SK-N-SH (cell line): ENCODE measurements at regions not wholly inside any gene's neighbourhood (a gene's known extent, or its start where the extent isn't known, plus 50 kb on each side); places are given as distances from the start of the nearest gene placed in this dataset.

ENCODE experiments used
- CTCF ChIA-PET: fragments of 300-600, 350-600 bp; formaldehyde crosslinking; extraction: SDS; loops from one replicate; lab custom pipeline; 2021; lab: Yijun Ruan, JAX
- POLR2A ChIA-PET: fragments of 350-600 bp; sonication (Branson Sonifier 250); formaldehyde crosslinking; extraction: SDS; loops from one replicate; lab custom pipeline; 2020; ENCODE audit warnings: antibody characterized with exemption, inconsistent platforms; lab: Yijun Ruan, JAX
- DNase-seq: peaks from one replicate; pipeline ENCODE4 v3.0.0; 2012
- H2AFZ ChIP-seq: fragments of 200-600 bp; sonication (generic); 2 replicates; pipeline ENCODE4 v1.8.1; 2016; ENCODE audit warnings: antibody characterized with exemption, mild to moderate bottlenecking, low read depth
- H3F3A ChIP-seq: fragments of 200-600 bp; sonication (generic); replicated peaks from 2 replicates; pipeline ENCODE3; 2016; ENCODE audit warnings: antibody characterized with exemption, mild to moderate bottlenecking; ENCODE audit not compliant: insufficient read depth
- H3K27ac ChIP-seq, 2 experiments: fragments of 200-500 bp in 1 of 2; fragments of 200-600 bp in 1 of 2; sonication (Bioruptor generic) in 1 of 2; sonication (generic), shearing (Covaris generic) in 1 of 2; 2 replicates each; pipeline versions ENCODE4 v1.5.1 to v1.6.1; 2014 to 2016; ENCODE audit warnings: low read depth in 2 of 2, inconsistent platforms in 1 of 2, low read length in 1 of 2, mild to moderate bottlenecking in 1 of 2, mixed read lengths in 1 of 2
- H3K27me3 ChIP-seq: fragments of 200-600 bp; sonication (generic), shearing (Covaris generic); 2 replicates; pipeline ENCODE4 v1.6.1; 2016; ENCODE audit warnings: mixed run types; ENCODE audit not compliant: insufficient read depth
- H3K36me3 ChIP-seq, 2 experiments: fragments of 200-500 bp in 1 of 2; fragments of 200-600 bp in 1 of 2; sonication (Bioruptor generic) in 1 of 2; sonication (generic) in 1 of 2; replicated peaks in 1 of 2; 2 replicates each; pipeline versions ENCODE3 to v1.5.1; 2014 to 2016; ENCODE audit warnings: low read length in 1 of 2, mild to moderate bottlenecking in 1 of 2; ENCODE audit not compliant: insufficient read depth in 2 of 2, control insufficient read depth in 1 of 2
- H3K4me1 ChIP-seq, 2 experiments: fragments of 200-500 bp in 1 of 2; fragments of 200-600 bp in 1 of 2; sonication (Bioruptor generic) in 1 of 2; sonication (generic), shearing (Covaris generic) in 1 of 2; 2 replicates each; pipeline versions ENCODE4 v1.5.1 to v1.6.1; 2014 to 2016; ENCODE audit warnings: low read depth in 1 of 2, low read length in 1 of 2, mixed run types in 1 of 2; ENCODE audit not compliant: insufficient read depth in 2 of 2, control insufficient read depth in 1 of 2
- H3K4me2 ChIP-seq: fragments of 200-600 bp; sonication (generic), shearing (Covaris generic); 2 replicates; pipeline ENCODE4 v1.6.1; 2017; ENCODE audit warnings: mixed run types
- H3K4me3 ChIP-seq, 2 experiments: fragments of 200-500 bp in 1 of 2; fragments of 200-600 bp in 1 of 2; sonication (Bioruptor generic) in 1 of 2; sonication (generic), shearing (Covaris generic) in 1 of 2; 2 replicates each; pipeline versions ENCODE4 v1.5.1 to v1.8.1; 2014 to 2016; ENCODE audit warnings: low read depth in 2 of 2, inconsistent platforms in 1 of 2, low read length in 1 of 2, mild to moderate bottlenecking in 1 of 2, mixed read lengths in 1 of 2, moderate library complexity in 1 of 2
- H3K79me2 ChIP-seq: fragments of 200-600 bp; sonication (generic); 2 replicates; pipeline ENCODE4 v1.8.1; 2017; ENCODE audit warnings: mild to moderate bottlenecking; ENCODE audit not compliant: insufficient read depth
- H3K9ac ChIP-seq: fragments of 200-600 bp; sonication (generic); 2 replicates; pipeline ENCODE4 v1.6.1; 2017; ENCODE audit warnings: mixed run types
- H3K9me2 ChIP-seq: fragments of 200-600 bp; sonication (generic); 2 replicates; pipeline ENCODE4 v1.6.1; 2017; ENCODE audit warnings: mixed run types
- H3K9me3 ChIP-seq: fragments of 200-600 bp; sonication (generic); 2 replicates; pipeline ENCODE4 v1.6.1; 2017; ENCODE audit warnings: mixed run types, mild to moderate bottlenecking, moderate library complexity
- H4K20me1 ChIP-seq: fragments of 200-600 bp; sonication (generic); 2 replicates; pipeline ENCODE4 v1.6.1; 2017; ENCODE audit warnings: mild to moderate bottlenecking, mixed run types; ENCODE audit not compliant: insufficient read depth
- EZH2phosphoT487 ChIP-seq: fragments of 200-600 bp; sonication (generic); IDR thresholded peaks from 2 replicates; pipeline ENCODE4 v1.6.1; 2017; ENCODE audit warnings: low read depth, mixed run types, mild to moderate bottlenecking, antibody characterized with exemption, moderate library complexity, borderline replicate concordance
- GABPA ChIP-seq: IDR thresholded peaks from 2 replicates; pipeline ENCODE4 v1.4.0; 2012; ENCODE audit warnings: low read depth, mild to moderate bottlenecking
- IRF3 ChIP-seq: fragments of 150-350 bp; IDR thresholded peaks from 2 replicates; pipeline ENCODE4 v1.6.1; 2016; ENCODE audit warnings: mild to moderate bottlenecking, low read depth, low read length
- JUND ChIP-seq: IDR thresholded peaks from 2 replicates; pipeline ENCODE4 v1.4.0; 2012
- MAX ChIP-seq: IDR thresholded peaks from 2 replicates; pipeline ENCODE4 v1.4.0; 2012; ENCODE audit warnings: low read depth
- MEF2A ChIP-seq: IDR thresholded peaks from 2 replicates; pipeline ENCODE4 v1.4.0; 2012; ENCODE audit warnings: low read depth, borderline replicate concordance
- NRF1 ChIP-seq: IDR thresholded peaks from 2 replicates; pipeline ENCODE4 v1.6.1; 2012; ENCODE audit warnings: low read depth, mild to moderate bottlenecking, low read length
- PBX3 ChIP-seq: IDR thresholded peaks from 2 replicates; pipeline ENCODE4; 2012
- REST ChIP-seq: IDR thresholded peaks from 2 replicates; pipeline ENCODE4 v1.6.1; 2012; ENCODE audit warnings: mild to moderate bottlenecking, low read depth, low read length, moderate library complexity
- RFX5 ChIP-seq: IDR thresholded peaks from 2 replicates; pipeline ENCODE4 v1.6.1; 2012; ENCODE audit warnings: mild to moderate bottlenecking, improper control_type of control experiment, low read length
- RXRA ChIP-seq: IDR thresholded peaks from 2 replicates; pipeline ENCODE4 v1.4.0; 2012; ENCODE audit warnings: low read depth, mild to moderate bottlenecking, borderline replicate concordance
- TAF1 ChIP-seq: IDR thresholded peaks from 2 replicates; pipeline ENCODE4 v1.6.1; 2012; ENCODE audit warnings: low read depth, mild to moderate bottlenecking, low read length, moderate library complexity, borderline replicate concordance
- TCF12 ChIP-seq: IDR thresholded peaks from 2 replicates; pipeline ENCODE4 v1.4.0; 2012
- TEAD4 ChIP-seq: IDR thresholded peaks from 2 replicates; pipeline ENCODE4 v1.4.0; 2012; ENCODE audit warnings: mild to moderate bottlenecking, borderline replicate concordance; ENCODE audit not compliant: insufficient read depth
- USF1 ChIP-seq: IDR thresholded peaks from 2 replicates; pipeline ENCODE4 v1.4.0; 2012; ENCODE audit warnings: low read depth, borderline replicate concordance
- USF2 ChIP-seq: fragments of 150-350 bp; IDR thresholded peaks from 2 replicates; pipeline ENCODE4 v1.6.1; 2017; ENCODE audit warnings: antibody characterized with exemption, low read length, low read depth, borderline replicate concordance
- YY1 ChIP-seq: IDR thresholded peaks from 2 replicates; pipeline ENCODE4 v1.4.0; 2012; ENCODE audit warnings: low read depth, mild to moderate bottlenecking
- WGBS: methylation state at CpG from one replicate; pipeline ENCODE4 v1.1.6; 2017; ENCODE audit warnings: low lambda C conversion rate; 5-methylcytosine and 5-hydroxymethylcytosine counted together

- 61% methylated on average over 4 of the region's 4 CpGs for WGBS
- H3K79me2 ChIP-seq = no peaks in the 10 kb centered on the region
- H3K9ac ChIP-seq = no peak overlapping the region
- no peak overlapping the region for H3K4me2 ChIP-seq
- no peaks in the 10 kb centered on the region for H3F3A ChIP-seq
- peaks cover 0 to 21% of the 10 kb centered on the region in 2 experiments; a peak in 1 of 4 replicates for H3K4me1 ChIP-seq
- ChIA-PET CTCF (no interaction called here), POLR2A (no interaction called here)
- no peaks in the 10 kb centered on the region for H3K9me3 ChIP-seq
- no peak for TF ChIP-seq TEAD4
- no peak for TF ChIP-seq NRF1
- TF ChIP-seq MAX = no peak
- no peak for TF ChIP-seq RXRA
- TF ChIP-seq IRF3 = no peak
- TF ChIP-seq MEF2A = no peak
- no peak for TF ChIP-seq TAF1
- no peak for TF ChIP-seq RFX5
- no peak for TF ChIP-seq PBX3
- TF ChIP-seq USF2 = no peak
- TF ChIP-seq TCF12 = no peak
- TF ChIP-seq GABPA = no peak
- no peak for TF ChIP-seq REST
- no peak for TF ChIP-seq USF1
- TF ChIP-seq EZH2phosphoT487 = no peak
- no peak for TF ChIP-seq YY1
- TF ChIP-seq JUND = no peak
- H4K20me1 ChIP-seq = no peaks in the 10 kb centered on the region
- H3K9me2 ChIP-seq = no peaks in the 10 kb centered on the region
- no peak for DNase-seq
- H3K36me3 ChIP-seq = no peaks in the 10 kb centered on the region
- H3K27ac ChIP-seq = no peak overlapping the region; a peak in 1 of 4 replicates
- peak overlapping the region; percentile 54; the same call in 1 of the 2 replicates for H2AFZ ChIP-seq
- H3K4me3 ChIP-seq = no peak overlapping the region
- H3K27me3 ChIP-seq = no peaks in the 10 kb centered on the region
These were observed 50.8 kb upstream of the ZDHHC17 start for GRCh38 chr12:76713130-76713529.
